HCT116 (cell line): ENCODE measurements at regions not wholly inside any gene's neighbourhood (a gene's known extent, or its start where the extent isn't known, plus 50 kb on each side); places are given as distances from the start of the nearest gene placed in this dataset.

ENCODE experiments used
- ATAC-seq: fragments of 200-7000 bp; cut with Tn5 transposase; 2 replicates; pipeline ENCODE4 v1.9.1; 2020; ENCODE audit warnings: mild to moderate bottlenecking, moderate library complexity
- BruUV-seq: library from RNA; stranded (reverse); fragments of 400-500 nt; replicated peaks from 2 replicates; lab custom pipeline; 2021; lab: Mats Ljungman, UMichigan
- CTCF ChIA-PET: fragments of 300-600 bp; sonication (Branson Sonifier 250); formaldehyde crosslinking; loops from one replicate; lab custom pipeline; 2021; ENCODE audit warnings: antibody characterized with exemption; lab: Charles Lee
- POLR2A ChIA-PET: fragments of 300-600, 350-600 bp; sonication (Branson Sonifier 250); formaldehyde crosslinking; loops from one replicate; lab custom pipeline; 2021; ENCODE audit warnings: antibody characterized with exemption; lab: Charles Lee
- RAD21 ChIA-PET, 2 experiments: fragments of 300-600 bp; sonication (Branson Sonifier 250); formaldehyde crosslinking; loops; one replicate each; lab custom pipeline; 2023; ENCODE audit warnings: low total read pairs in 2 of 2; ENCODE audit not compliant: uncharacterized antibody in 2 of 2, unreplicated experiment in 2 of 2, low non-redundant PET in 1 of 2; lab: Charles Lee
- DNase-seq: peaks from one replicate; pipeline ENCODE4 v3.0.0-alpha.2; 2010; ENCODE audit warnings: low read depth, low spot score
- H2AFZ ChIP-seq: fragments of 200-600 bp; shearing (Covaris generic), sonication (generic); 2 replicates; pipeline ENCODE4 v1.6.1; 2017; ENCODE audit warnings: low read depth, mixed run types, mixed read lengths, antibody characterized with exemption, low read length; ENCODE audit not compliant: poor library complexity, severe bottlenecking
- H3K27ac ChIP-seq: 2 replicates; pipeline ENCODE4 v1.5.1; 2012; ENCODE audit warnings: low read depth, low read length
- H3K27me3 ChIP-seq: fragments of 200-600 bp; sonication (generic); 2 replicates; pipeline ENCODE4 v1.6.1; 2016; ENCODE audit warnings: mixed run types, low read length, mixed read lengths; ENCODE audit not compliant: insufficient read depth
- H3K36me3 ChIP-seq, 2 experiments: fragments of 200-500 bp in 1 of 2; fragments of 200-600 bp in 1 of 2; sonication (Bioruptor generic) in 1 of 2; sonication (generic) in 1 of 2; 2 replicates each; pipeline versions ENCODE4 v1.5.1 to v1.6.1; 2014 to 2016; ENCODE audit warnings: low read length in 2 of 2, inconsistent platforms in 1 of 2, mixed read lengths in 1 of 2, mixed run types in 1 of 2; ENCODE audit not compliant: insufficient read depth in 2 of 2, control insufficient read depth in 1 of 2
- H3K4me1 ChIP-seq, 2 experiments: fragments of 200-600 bp in 1 of 2; sonication (generic) in 1 of 2; 2 replicates each; pipeline versions ENCODE4 v1.5.1 to v1.6.1; 2012 to 2017; ENCODE audit warnings: low read length in 2 of 2, inconsistent platforms in 1 of 2, mild to moderate bottlenecking in 1 of 2, mixed read lengths in 1 of 2, mixed run types in 1 of 2, moderate library complexity in 1 of 2; ENCODE audit not compliant: insufficient read depth in 2 of 2, control insufficient read depth in 1 of 2
- H3K4me2 ChIP-seq: fragments of 200-600 bp; sonication (generic); 2 replicates; pipeline ENCODE4 v1.6.1; 2017; ENCODE audit warnings: mixed run types, low read length, mixed read lengths
- H3K4me3 ChIP-seq, 2 experiments: fragments of 200-600 bp in 1 of 2; sonication (generic) in 1 of 2; replicated peaks in 1 of 2; 2 replicates each; pipeline ENCODE4 v1.5.1; 2011 to 2016; ENCODE audit warnings: low read length in 2 of 2, control low read depth in 1 of 2, low read depth in 1 of 2, mild to moderate bottlenecking in 1 of 2, mixed read lengths in 1 of 2, mixed run types in 1 of 2
- H3K79me2 ChIP-seq: fragments of 200-600 bp; sonication (generic); 2 replicates; pipeline ENCODE4 v1.6.1; 2017; ENCODE audit warnings: mild to moderate bottlenecking, mixed run types, low read length, moderate library complexity, mixed read lengths; ENCODE audit not compliant: insufficient read depth
- H3K9ac ChIP-seq: fragments of 200-600 bp; sonication (generic); 2 replicates; pipeline ENCODE4 v1.6.1; 2016; ENCODE audit warnings: low read length, mixed read lengths
- H3K9me2 ChIP-seq: fragments of 200-600 bp; sonication (generic), shearing (Covaris generic); 2 replicates; pipeline ENCODE4 v1.6.1; 2017; ENCODE audit warnings: mixed run types, mild to moderate bottlenecking, moderate library complexity; ENCODE audit not compliant: insufficient read depth
- H3K9me3 ChIP-seq, 2 experiments: fragments of 200-500 bp in 1 of 2; fragments of 200-600 bp in 1 of 2; sonication (Bioruptor generic) in 1 of 2; sonication (generic) in 1 of 2; 2 replicates each; pipeline ENCODE4 v1.6.1; 2014 to 2017; ENCODE audit warnings: low read length in 2 of 2, mixed read lengths in 2 of 2, inconsistent platforms in 1 of 2, low read depth in 1 of 2, mild to moderate bottlenecking in 1 of 2, mixed run types in 1 of 2, moderate library complexity in 1 of 2; ENCODE audit not compliant: control insufficient read depth in 1 of 2, insufficient read depth in 1 of 2
- H4K20me1 ChIP-seq: fragments of 200-600 bp; sonication (generic), shearing (Covaris generic); 2 replicates; pipeline ENCODE4 v1.6.1; 2017; ENCODE audit warnings: mixed run types, mild to moderate bottlenecking, moderate library complexity; ENCODE audit not compliant: insufficient read depth
- CBX3 ChIP-seq: IDR thresholded peaks from 2 replicates; pipeline ENCODE4 v1.6.1; 2012; ENCODE audit warnings: low read depth
- CEBPB ChIP-seq: IDR thresholded peaks from 2 replicates; pipeline ENCODE4 v1.6.1; 2012; ENCODE audit warnings: low read depth
- CTCF ChIP-seq, 3 experiments: fragments of 200-600 bp in 1 of 3; sonication (generic) in 1 of 3; IDR thresholded peaks in 2 of 3; conservative IDR thresholded peaks in 1 of 3; 2 replicates each; pipeline ENCODE4 v1.5.1; 2012 to 2017; ENCODE audit warnings: low read depth in 2 of 3, low read length in 2 of 3, antibody characterized with exemption in 1 of 3, borderline replicate concordance in 1 of 3, control low read depth in 1 of 3, mild to moderate bottlenecking in 1 of 3, mixed read lengths in 1 of 3, mixed run types in 1 of 3, moderate library complexity in 1 of 3; ENCODE audit not compliant: insufficient read depth in 1 of 3
- EZH2 ChIP-seq: fragments of 200-600 bp; sonication (generic); IDR thresholded peaks from 2 replicates; pipeline ENCODE4 v1.6.1; 2017; ENCODE audit warnings: antibody characterized with exemption, mixed run types
- EZH2phosphoT487 ChIP-seq: fragments of 200-600 bp; IDR thresholded peaks from 2 replicates; pipeline ENCODE4 v1.6.1; 2018; ENCODE audit warnings: antibody characterized with exemption, borderline replicate concordance
- JUND ChIP-seq: IDR thresholded peaks from 2 replicates; pipeline ENCODE4 v1.6.1; 2012
- MAX ChIP-seq: IDR thresholded peaks from 2 replicates; pipeline ENCODE4 v1.6.1; 2012
- POLR2AphosphoS5 ChIP-seq: IDR thresholded peaks from 2 replicates; pipeline ENCODE4 v1.6.1; 2011; ENCODE audit warnings: mild to moderate bottlenecking, low read depth, low read length, moderate library complexity
- RAD21 ChIP-seq: IDR thresholded peaks from 2 replicates; pipeline ENCODE4 v1.6.1; 2012; ENCODE audit warnings: low read depth, mild to moderate bottlenecking
- SIN3A ChIP-seq: IDR thresholded peaks from 2 replicates; pipeline ENCODE4 v1.6.1; 2012; ENCODE audit warnings: low read depth
- SP1 ChIP-seq: IDR thresholded peaks from 2 replicates; pipeline ENCODE4 v1.6.1; 2012; ENCODE audit warnings: low read depth
- SRF ChIP-seq: IDR thresholded peaks from 2 replicates; pipeline ENCODE4 v1.6.1; 2012; ENCODE audit warnings: low read depth
- TCF7L2 ChIP-seq: IDR thresholded peaks from 2 replicates; pipeline ENCODE4 v1.7.0; 2011; ENCODE audit warnings: borderline replicate concordance, inconsistent platforms; ENCODE audit not compliant: insufficient read depth, insufficient read length; ENCODE audit errors: extremely low read depth
- YY1 ChIP-seq: IDR thresholded peaks from 2 replicates; pipeline ENCODE4 v1.6.1; 2011; ENCODE audit warnings: low read length, low read depth, moderate library complexity, mild to moderate bottlenecking; ENCODE audit not compliant: insufficient replicate concordance; ENCODE audit errors: extremely low read depth
- ZBTB33 ChIP-seq: IDR thresholded peaks from 2 replicates; pipeline ENCODE4 v1.6.1; 2011; ENCODE audit warnings: mild to moderate bottlenecking, low read length, moderate library complexity; ENCODE audit not compliant: insufficient replicate concordance; ENCODE audit errors: extremely low read depth
- ZNF274 ChIP-seq: fragments of 200-500 bp; sonication (Bioruptor generic); IDR thresholded peaks from 2 replicates; pipeline ENCODE4 v1.6.1; 2014; ENCODE audit warnings: mild to moderate bottlenecking, low read depth, low read length, inconsistent platforms
- intact Hi-C: fragments of 100-400 bp; cut with micrococcal nuclease; formaldehyde crosslinking; loops from 2 replicates; pipeline ENCODE4 v1.10.0; 2022

GRCh38 chr17:33615861-33616260 lies 322.8 kb upstream of the ASIC2 start:
- DNase-seq = no peak
- TF ChIP-seq SRF = no peak
- TF ChIP-seq SIN3A = no peak
- TF ChIP-seq RAD21 = no peak
- TF ChIP-seq ZBTB33 = no peak
- no peak for TF ChIP-seq TCF7L2
- TF ChIP-seq EZH2 = no peak
- no peak for TF ChIP-seq CBX3
- TF ChIP-seq POLR2AphosphoS5 = no peak
- no peak for TF ChIP-seq SP1
- no peak for TF ChIP-seq ZNF274
- TF ChIP-seq CEBPB = no peak
- TF ChIP-seq JUND = no peak
- no peak for TF ChIP-seq YY1
- TF ChIP-seq EZH2phosphoT487 = no peak
- TF ChIP-seq CTCF (IDR thresholded peaks at IDR 0.05 in 2 of 3, conservative IDR thresholded peaks at IDR 0.05 in 1 of 3; ENCODE audit: borderline replicate concordance in 1 of 3, insufficient read depth in 1 of 3, low read depth in 2 of 3, low read length in 2 of 3) = no peak
- no peak for TF ChIP-seq MAX
- TF ChIP-seq, all 23 proteins: peak for 0
- intact Hi-C loops = no loop called here
- H3K9ac ChIP-seq = no peak overlapping the region
- H2AFZ ChIP-seq = no peak overlapping the region
- CTCF ChIA-PET = no interaction called here
- no peaks in the 10 kb centered on the region for H3K36me3 ChIP-seq
- BruUV-seq = no TSS peak
- no peaks in the 10 kb centered on the region for H3K79me2 ChIP-seq
- H3K4me1 ChIP-seq = no peaks in the 10 kb centered on the region
- H3K27me3 ChIP-seq = no peaks in the 10 kb centered on the region
- no peak overlapping the region for H3K4me2 ChIP-seq
- no peak for ATAC-seq
- peaks cover 0 to 4% of the 10 kb centered on the region in 2 experiments; a peak in 1 of 4 replicates for H3K9me3 ChIP-seq
- POLR2A ChIA-PET = no interaction called here
- no peaks in the 10 kb centered on the region for H3K9me2 ChIP-seq
- H3K27ac ChIP-seq = no peak overlapping the region
- H4K20me1 ChIP-seq = no peaks in the 10 kb centered on the region
- RAD21 ChIA-PET = no interaction called here
- no peak overlapping the region for H3K4me3 ChIP-seq
